Body of pancreas (tissue), 4 donors: ENCODE measurements at regions not wholly inside any gene's neighbourhood (a gene's known extent, or its start where the extent isn't known, plus 50 kb on each side); places are given as distances from the start of the nearest gene placed in this dataset.

ENCODE experiments used
- ATAC-seq: fragments of 150-250 bp; one replicate; pipeline ENCODE4 v1.9.1; 2016
- DNase-seq, 4 donors: peaks; one replicate each; pipeline ENCODE4 v3.0.0-alpha.2; 2019
- H3K27ac ChIP-seq, 4 donors: fragments of 200-600 bp; sonication (generic); 1 replicate in 3 of 4; 2 replicates in 1 of 4; pipeline versions ENCODE4 v1.5.1 to v1.6.1; 2016 to 2019; ENCODE audit warnings: mild to moderate bottlenecking in 1 of 4, mixed read lengths in 1 of 4, moderate library complexity in 1 of 4
- H3K27me3 ChIP-seq, 2 donors: fragments of 200-600 bp; sonication (generic); one replicate each; pipeline ENCODE4 v1.6.0; 2016; ENCODE audit warnings: mild to moderate bottlenecking in 1 of 2
- H3K36me3 ChIP-seq, 2 donors: fragments of 200-600 bp; sonication (generic); replicated peaks in 1 of 2; 2 replicates each; pipeline ENCODE4 v1.5.1; 2016; ENCODE audit warnings: low read depth in 2 of 2; ENCODE audit not compliant: insufficient read depth in 1 of 2
- H3K4me1 ChIP-seq: fragments of 200-600 bp; sonication (generic); one replicate; pipeline ENCODE4 v1.6.0; 2016
- H3K4me3 ChIP-seq, 2 donors: fragments of 200-600 bp; sonication (generic); 1 replicate in 1 of 2; 2 replicates in 1 of 2; pipeline ENCODE4 v1.5.1; 2016 to 2019
- H3K9me3 ChIP-seq, 3 donors: fragments of 200-600 bp; sonication (generic); 1 replicate in 2 of 3; 2 replicates in 1 of 3; pipeline ENCODE4 v1.5.1; 2016
- POLR2A ChIP-seq, 3 donors: fragments of 450-650 bp; IDR thresholded peaks; one replicate each; pipeline ENCODE4 v1.6.1; 2016; ENCODE audit warnings: antibody characterized with exemption in 3 of 3, mild to moderate bottlenecking in 2 of 3
- WGBS, 2 donors: methylation state at CpG; one replicate each; pipeline ENCODE4 v1.1.5; 2017; 5-methylcytosine and 5-hydroxymethylcytosine counted together
- intact Hi-C: fragments of 100-400 bp; cut with DNase I; formaldehyde crosslinking; loops from one replicate; pipeline ENCODE4 v1.15.1; 2023
- TF ChIP-seq, protein P1 (sequence below), 7 experiments: fragments of 450-650 bp in 4 of 7; fragments of 200-600 bp in 3 of 7; sonication (generic) in 3 of 7; IDR thresholded peaks; one replicate each; pipeline ENCODE4 v1.5.1; 2016 to 2019; ENCODE audit warnings: antibody characterized with exemption in 7 of 7

DNA sequence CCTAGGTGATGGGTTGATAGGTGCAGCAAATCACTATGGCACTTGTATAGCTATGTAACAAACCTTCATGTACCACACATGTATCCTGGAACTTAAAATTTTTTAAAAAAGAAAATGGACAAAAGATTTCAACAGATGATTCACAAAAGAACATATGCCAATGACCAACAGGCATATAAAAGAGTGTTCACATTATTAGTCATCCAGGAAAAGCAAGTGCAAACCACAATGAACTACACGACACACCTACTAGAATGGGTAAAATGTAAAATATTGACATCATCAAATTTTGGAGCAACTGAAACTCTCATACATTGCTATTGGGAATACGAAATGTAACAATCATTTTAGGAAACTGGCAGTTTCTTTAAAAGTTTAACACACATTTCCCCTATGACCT is 109.9 kb downstream of the YIPF5 start:
- Histone ChIP-seq H3K9me3 (no peaks in the 10 kb centered on the region), H3K27me3 (no peaks in the 10 kb centered on the region), H3K36me3 (no peaks in the 10 kb centered on the region), H3K4me1 (no peaks in the 10 kb centered on the region), H3K4me3 (no peak overlapping the region), H3K27ac (no peak overlapping the region)
- WGBS, 2 donors, result 87 to 90% methylated on average over 2 of the region's 2 CpGs
- ATAC-seq, result no peak
- no peak for DNase-seq
- TF ChIP-seq, protein P1, sequence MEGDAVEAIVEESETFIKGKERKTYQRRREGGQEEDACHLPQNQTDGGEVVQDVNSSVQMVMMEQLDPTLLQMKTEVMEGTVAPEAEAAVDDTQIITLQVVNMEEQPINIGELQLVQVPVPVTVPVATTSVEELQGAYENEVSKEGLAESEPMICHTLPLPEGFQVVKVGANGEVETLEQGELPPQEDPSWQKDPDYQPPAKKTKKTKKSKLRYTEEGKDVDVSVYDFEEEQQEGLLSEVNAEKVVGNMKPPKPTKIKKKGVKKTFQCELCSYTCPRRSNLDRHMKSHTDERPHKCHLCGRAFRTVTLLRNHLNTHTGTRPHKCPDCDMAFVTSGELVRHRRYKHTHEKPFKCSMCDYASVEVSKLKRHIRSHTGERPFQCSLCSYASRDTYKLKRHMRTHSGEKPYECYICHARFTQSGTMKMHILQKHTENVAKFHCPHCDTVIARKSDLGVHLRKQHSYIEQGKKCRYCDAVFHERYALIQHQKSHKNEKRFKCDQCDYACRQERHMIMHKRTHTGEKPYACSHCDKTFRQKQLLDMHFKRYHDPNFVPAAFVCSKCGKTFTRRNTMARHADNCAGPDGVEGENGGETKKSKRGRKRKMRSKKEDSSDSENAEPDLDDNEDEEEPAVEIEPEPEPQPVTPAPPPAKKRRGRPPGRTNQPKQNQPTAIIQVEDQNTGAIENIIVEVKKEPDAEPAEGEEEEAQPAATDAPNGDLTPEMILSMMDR (IDR thresholded peaks at IDR 0.05), result no peak
- TF ChIP-seq POLR2A (IDR thresholded peaks at IDR 0.05), result no peak
- intact Hi-C loops, result no loop called here

DNA sequence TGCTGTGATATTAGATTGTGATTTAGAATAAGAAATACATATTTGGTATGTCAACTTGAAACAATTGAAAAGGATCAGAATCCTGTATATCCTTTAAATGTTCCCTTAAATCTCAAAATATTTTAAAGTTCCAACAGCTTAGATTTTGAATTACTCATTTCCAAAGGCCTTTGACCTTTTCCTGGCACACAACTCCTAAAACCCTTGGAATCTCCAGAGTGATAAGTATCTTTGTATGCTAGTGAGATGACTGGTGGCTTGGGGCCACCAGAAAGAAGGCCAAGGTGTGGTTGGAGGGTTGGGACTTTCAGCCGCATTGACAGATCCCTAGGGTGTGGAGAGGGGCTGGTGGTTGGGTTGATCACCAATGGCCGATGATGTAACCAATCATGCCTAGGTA is 104.7 kb downstream of the YIPF5 start:
- intact Hi-C loops, result no loop called here
- 93 to 100% methylated on average over 2 of the region's 2 CpGs for WGBS, 2 donors
- H3K27ac ChIP-seq, result no peak overlapping the region
- TF ChIP-seq, protein P1 (IDR thresholded peaks at IDR 0.05), result no peak
- TF ChIP-seq POLR2A (IDR thresholded peaks at IDR 0.05), result no peak
- H3K27me3 ChIP-seq, result no peaks in the 10 kb centered on the region
- no peaks in the 10 kb centered on the region for H3K36me3 ChIP-seq
- no peak for DNase-seq
- no peak for ATAC-seq
- H3K9me3 ChIP-seq, result no peaks in the 10 kb centered on the region
- no peaks in the 10 kb centered on the region for H3K4me1 ChIP-seq
- H3K4me3 ChIP-seq, result no peak overlapping the region

DNA sequence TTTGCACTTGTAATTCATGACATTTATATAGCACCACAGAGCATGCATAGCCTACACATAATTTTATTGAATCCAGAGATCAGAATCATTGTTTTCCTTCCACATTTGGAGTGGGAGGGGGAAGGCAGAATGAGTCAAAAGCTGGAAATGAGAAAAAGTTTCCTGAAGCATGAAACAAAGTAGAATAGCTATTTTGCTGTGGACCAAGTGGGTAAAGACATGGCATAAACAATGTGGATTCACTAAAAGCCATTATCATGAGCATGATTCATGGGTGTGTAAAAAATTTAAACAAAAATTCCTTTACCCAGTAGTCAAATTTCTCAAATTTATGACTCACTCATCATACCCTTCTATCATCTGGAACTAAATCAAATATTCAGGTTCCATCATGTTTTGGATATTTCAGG is 97.9 kb downstream of the YIPF5 start:
- ATAC-seq (no peak), DNase-seq (no peak)
- intact Hi-C loops, result no loop called here
- H3K4me3 ChIP-seq, result no peak overlapping the region
- H3K9me3 ChIP-seq, result no peaks in the 10 kb centered on the region
- H3K4me1 ChIP-seq, result no peaks in the 10 kb centered on the region
- H3K36me3 ChIP-seq, result no peaks in the 10 kb centered on the region
- no peaks in the 10 kb centered on the region for H3K27me3 ChIP-seq
- TF ChIP-seq, protein P1 (IDR thresholded peaks at IDR 0.05), result no peak
- no peak for TF ChIP-seq POLR2A (IDR thresholded peaks at IDR 0.05)
- H3K27ac ChIP-seq, result no peak overlapping the region

DNA sequence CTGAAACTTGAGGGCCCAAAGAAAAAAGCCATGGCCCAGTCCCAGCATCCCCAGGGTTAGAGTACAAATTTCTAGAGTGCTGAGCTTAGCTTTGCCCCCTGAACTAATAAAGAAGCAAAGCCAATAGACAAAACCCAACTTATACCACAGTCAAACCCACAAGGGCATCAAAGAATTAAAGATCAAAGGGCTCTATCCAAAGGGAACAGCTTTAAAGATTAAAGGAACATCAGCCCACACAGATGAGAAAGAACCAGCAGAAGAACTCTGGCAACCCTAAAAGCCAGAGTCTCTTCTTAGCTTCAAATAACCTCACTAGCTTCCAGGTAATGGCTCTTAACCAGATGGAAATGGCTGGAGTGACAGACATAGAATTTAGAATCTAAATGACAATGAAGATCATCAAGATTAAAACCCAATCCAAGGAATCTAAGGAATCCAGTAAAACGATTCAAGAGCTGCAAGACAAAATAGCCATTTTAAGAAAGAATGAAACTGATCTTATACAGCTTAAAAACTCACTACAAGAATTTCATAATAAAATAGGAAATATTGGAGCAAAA is 93.9 kb downstream of the YIPF5 start:
- TF ChIP-seq, protein P1 (IDR thresholded peaks at IDR 0.05), result no peak
- TF ChIP-seq POLR2A (IDR thresholded peaks at IDR 0.05), result no peak
- Histone ChIP-seq H3K27me3 (no peaks in the 10 kb centered on the region), H3K9me3 (no peaks in the 10 kb centered on the region), H3K4me3 (no peak overlapping the region), H3K27ac (no peak overlapping the region), H3K36me3 (no peaks in the 10 kb centered on the region), H3K4me1 (no peaks in the 10 kb centered on the region)
- no peak for ATAC-seq
- 27 to 50% methylated on average over 1 of the region's 1 CpG for WGBS, 2 donors
- DNase-seq, result no peak
- intact Hi-C loops, result no loop called here

DNA sequence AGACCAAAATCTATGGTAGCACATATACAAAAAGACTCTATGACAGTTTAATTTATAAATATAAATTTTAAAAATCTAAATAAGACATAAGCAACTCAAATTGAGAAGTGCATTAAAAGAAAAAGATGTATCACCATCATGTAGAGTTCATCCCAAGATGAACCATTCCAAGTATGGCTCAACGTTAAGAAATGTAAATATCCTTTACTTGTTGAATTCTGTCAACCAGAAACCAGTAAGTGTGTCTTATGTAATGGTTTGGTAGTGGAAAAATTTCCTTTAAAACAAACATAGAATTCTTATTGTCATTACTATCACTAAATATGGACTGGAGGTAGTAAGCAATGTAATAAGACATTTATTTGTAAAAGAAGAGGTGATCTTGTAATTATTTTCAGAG is 87.3 kb downstream of the YIPF5 start:
- Histone ChIP-seq H3K36me3 (no peaks in the 10 kb centered on the region), H3K27ac (no peak overlapping the region), H3K27me3 (no peaks in the 10 kb centered on the region), H3K4me1 (no peaks in the 10 kb centered on the region), H3K9me3 (no peaks in the 10 kb centered on the region), H3K4me3 (no peak overlapping the region)
- intact Hi-C loops, result no loop called here
- no peak for ATAC-seq
- no peak for DNase-seq
- TF ChIP-seq, protein P1 (IDR thresholded peaks at IDR 0.05), result no peak
- no peak for TF ChIP-seq POLR2A (IDR thresholded peaks at IDR 0.05)
- 83 to 90% methylated on average over 1 of the region's 1 CpG for WGBS, 2 donors
